ENCODE measurements at regions not wholly inside any gene's neighbourhood (a gene's known extent, or its start where the extent isn't known, plus 50 kb on each side); places are given as distances from the start of the nearest gene placed in this dataset.

DNA sequence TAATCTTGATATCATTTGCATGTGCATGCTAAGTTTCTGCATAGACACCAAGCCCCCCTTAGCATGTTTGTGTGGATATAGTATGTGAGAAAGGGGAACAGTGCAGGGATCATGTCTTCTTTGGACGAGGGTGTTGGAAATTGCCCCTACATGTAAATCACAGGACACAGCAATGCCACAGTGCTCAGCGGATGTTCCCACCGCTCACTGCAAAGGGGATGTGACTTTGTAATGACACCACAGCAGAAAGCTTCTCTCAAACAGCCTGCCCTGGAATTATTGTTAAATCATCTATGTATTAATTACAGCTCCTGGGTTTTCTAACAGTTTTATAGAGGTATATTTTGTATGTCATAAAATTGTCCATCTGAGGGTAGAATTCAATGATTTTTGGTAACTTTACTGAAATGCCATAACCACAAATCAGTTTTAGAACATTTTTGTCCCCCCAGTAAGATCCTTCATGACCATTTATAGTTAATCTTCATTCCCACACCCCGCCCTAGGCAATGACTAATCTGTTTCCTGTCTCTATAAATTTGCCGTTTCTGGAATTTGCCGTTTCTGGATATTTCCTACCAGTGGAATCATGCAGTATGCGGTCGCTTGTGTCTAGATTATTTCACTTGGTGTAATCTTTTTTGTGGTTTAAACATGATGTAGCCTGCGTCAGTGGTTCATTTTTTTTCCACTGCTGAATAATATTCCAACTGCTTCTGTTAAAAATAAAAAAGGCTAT, 648.5 kb upstream of the WWC1 start:
- DNase-seq (ENCODE audit: low read depth), result peak; percentile 91
- TF ChIP-seq, protein P1, sequence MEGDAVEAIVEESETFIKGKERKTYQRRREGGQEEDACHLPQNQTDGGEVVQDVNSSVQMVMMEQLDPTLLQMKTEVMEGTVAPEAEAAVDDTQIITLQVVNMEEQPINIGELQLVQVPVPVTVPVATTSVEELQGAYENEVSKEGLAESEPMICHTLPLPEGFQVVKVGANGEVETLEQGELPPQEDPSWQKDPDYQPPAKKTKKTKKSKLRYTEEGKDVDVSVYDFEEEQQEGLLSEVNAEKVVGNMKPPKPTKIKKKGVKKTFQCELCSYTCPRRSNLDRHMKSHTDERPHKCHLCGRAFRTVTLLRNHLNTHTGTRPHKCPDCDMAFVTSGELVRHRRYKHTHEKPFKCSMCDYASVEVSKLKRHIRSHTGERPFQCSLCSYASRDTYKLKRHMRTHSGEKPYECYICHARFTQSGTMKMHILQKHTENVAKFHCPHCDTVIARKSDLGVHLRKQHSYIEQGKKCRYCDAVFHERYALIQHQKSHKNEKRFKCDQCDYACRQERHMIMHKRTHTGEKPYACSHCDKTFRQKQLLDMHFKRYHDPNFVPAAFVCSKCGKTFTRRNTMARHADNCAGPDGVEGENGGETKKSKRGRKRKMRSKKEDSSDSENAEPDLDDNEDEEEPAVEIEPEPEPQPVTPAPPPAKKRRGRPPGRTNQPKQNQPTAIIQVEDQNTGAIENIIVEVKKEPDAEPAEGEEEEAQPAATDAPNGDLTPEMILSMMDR (IDR thresholded peaks at IDR 0.05; ENCODE audit: low read depth, low read length, missing control alignments), result no peak
- in situ Hi-C loops (cut with HindIII; ENCODE audit: low sequenced_read_pairs), result no loop called here

GRCh38 chr5:167643631-167644280, 647.7 kb upstream of the WWC1 start:
- in situ Hi-C loops (cut with HindIII; ENCODE audit: low sequenced_read_pairs), result no loop called here
- no peak overlapping the region for H3K4me3 ChIP-seq (ENCODE audit: low read depth, low read length)
- DNase-seq (ENCODE audit: low read depth), result no peak
- TF ChIP-seq, protein P1 (IDR thresholded peaks at IDR 0.05; ENCODE audit: low read depth, low read length, missing control alignments), result no peak

More for the DNA sequence above, 648.5 kb upstream of the WWC1 start:
- no peak overlapping the region for H3K4me3 ChIP-seq (ENCODE audit: low read depth, low read length)

DNA sequence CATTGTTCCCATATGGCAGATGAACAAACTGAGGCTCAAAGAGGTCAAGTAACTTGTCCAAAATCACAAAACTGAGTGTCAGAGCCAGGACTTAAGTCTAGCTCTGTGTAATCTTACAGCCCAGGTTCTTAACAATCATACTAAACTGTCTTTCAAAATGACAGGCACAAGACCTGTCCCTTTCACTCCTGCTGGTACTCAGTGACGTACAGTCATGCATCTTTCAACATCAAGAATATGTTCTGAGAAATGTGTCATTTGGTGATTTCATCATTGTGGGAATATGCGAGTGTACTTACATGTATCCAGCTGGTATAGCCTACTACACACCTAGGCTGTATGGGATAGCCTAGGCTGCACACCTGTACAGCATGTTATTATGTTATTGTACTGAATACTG, 646.8 kb upstream of the WWC1 start:
- no peak overlapping the region for H3K4me3 ChIP-seq (ENCODE audit: low read depth, low read length)
- no peak for DNase-seq (ENCODE audit: low read depth)
- TF ChIP-seq, protein P1 (IDR thresholded peaks at IDR 0.05; ENCODE audit: low read depth, low read length, missing control alignments), result no peak
- in situ Hi-C loops (cut with HindIII; ENCODE audit: low sequenced_read_pairs), result no loop called here

- TF ChIP-seq, protein P1 (IDR thresholded peaks at IDR 0.05; ENCODE audit: low read depth, low read length, missing control alignments), result no peak
- no peak for DNase-seq (ENCODE audit: low read depth)
- in situ Hi-C loops (cut with HindIII; ENCODE audit: low sequenced_read_pairs), result no loop called here
- no peak overlapping the region for H3K4me3 ChIP-seq (ENCODE audit: low read depth, low read length)
These were observed 642.0 kb upstream of the WWC1 start for GRCh38 chr5:167649471-167649870.

- TF ChIP-seq, protein P1 (IDR thresholded peaks at IDR 0.05; ENCODE audit: low read depth, low read length, missing control alignments), result no peak
- H3K4me3 ChIP-seq (ENCODE audit: low read depth, low read length), result no peak overlapping the region
- in situ Hi-C loops (cut with HindIII; ENCODE audit: low sequenced_read_pairs), result no loop called here
- no peak for DNase-seq (ENCODE audit: low read depth)
These were observed 638.8 kb upstream of the WWC1 start for GRCh38 chr5:167652690-167653089.

DNA sequence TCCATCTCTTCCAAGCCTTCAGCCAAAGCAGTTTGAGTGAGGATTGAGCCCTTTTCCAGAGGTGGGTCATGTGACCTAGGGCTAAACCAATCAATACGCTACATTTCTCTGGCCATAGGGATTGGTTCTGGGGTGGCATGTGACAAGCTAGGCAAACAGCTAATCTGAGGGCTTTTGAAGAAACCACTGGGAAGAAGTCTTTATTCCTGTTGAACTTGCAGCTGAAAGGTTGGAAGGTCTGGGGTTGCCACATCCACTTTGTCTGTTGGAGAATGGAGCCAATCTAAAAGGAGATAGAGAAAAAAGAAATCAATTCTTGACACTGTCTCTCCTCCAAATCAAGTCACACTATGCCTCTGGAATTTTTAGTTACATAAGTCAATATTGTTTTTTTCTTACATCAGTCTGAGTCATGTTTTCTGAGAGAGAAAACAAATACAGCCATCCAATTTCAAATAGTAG, 637.8 kb upstream of the WWC1 start:
- in situ Hi-C loops (cut with HindIII; ENCODE audit: low sequenced_read_pairs), result no loop called here
- H3K4me3 ChIP-seq (ENCODE audit: low read depth, low read length), result no peak overlapping the region
- no peak for DNase-seq (ENCODE audit: low read depth)
- TF ChIP-seq, protein P1 (IDR thresholded peaks at IDR 0.05; ENCODE audit: low read depth, low read length, missing control alignments), result no peak

All from astrocyte of the cerebellum (primary cell).